SK-N-SH (cell line): ENCODE measurements at regions not wholly inside any gene's neighbourhood (a gene's known extent, or its start where the extent isn't known, plus 50 kb on each side); places are given as distances from the start of the nearest gene placed in this dataset.

Experiments used
- CTCF ChIA-PET: fragments of 300-600, 350-600 bp; formaldehyde crosslinking; extraction: SDS; loops from one replicate; lab custom pipeline; 2021; lab: Yijun Ruan, JAX
- POLR2A ChIA-PET: fragments of 350-600 bp; sonication (Branson Sonifier 250); formaldehyde crosslinking; extraction: SDS; loops from one replicate; lab custom pipeline; 2020; ENCODE audit warnings: antibody characterized with exemption, inconsistent platforms; lab: Yijun Ruan, JAX
- DNase-seq: peaks from one replicate; pipeline ENCODE4 v3.0.0; 2012
- H2AFZ ChIP-seq: fragments of 200-600 bp; sonication (generic); 2 replicates; pipeline ENCODE4 v1.8.1; 2016; ENCODE audit warnings: antibody characterized with exemption, mild to moderate bottlenecking, low read depth
- H3F3A ChIP-seq: fragments of 200-600 bp; sonication (generic); replicated peaks from 2 replicates; pipeline ENCODE3; 2016; ENCODE audit warnings: antibody characterized with exemption, mild to moderate bottlenecking; ENCODE audit not compliant: insufficient read depth
- H3K27ac ChIP-seq, 2 experiments: fragments of 200-500 bp in 1 of 2; fragments of 200-600 bp in 1 of 2; sonication (Bioruptor generic) in 1 of 2; sonication (generic), shearing (Covaris generic) in 1 of 2; 2 replicates each; pipeline versions ENCODE4 v1.5.1 to v1.6.1; 2014 to 2016; ENCODE audit warnings: low read depth in 2 of 2, inconsistent platforms in 1 of 2, low read length in 1 of 2, mild to moderate bottlenecking in 1 of 2, mixed read lengths in 1 of 2
- H3K27me3 ChIP-seq: fragments of 200-600 bp; sonication (generic), shearing (Covaris generic); 2 replicates; pipeline ENCODE4 v1.6.1; 2016; ENCODE audit warnings: mixed run types; ENCODE audit not compliant: insufficient read depth
- H3K36me3 ChIP-seq, 2 experiments: fragments of 200-500 bp in 1 of 2; fragments of 200-600 bp in 1 of 2; sonication (Bioruptor generic) in 1 of 2; sonication (generic) in 1 of 2; replicated peaks in 1 of 2; 2 replicates each; pipeline versions ENCODE3 to v1.5.1; 2014 to 2016; ENCODE audit warnings: low read length in 1 of 2, mild to moderate bottlenecking in 1 of 2; ENCODE audit not compliant: insufficient read depth in 2 of 2, control insufficient read depth in 1 of 2
- H3K4me1 ChIP-seq, 2 experiments: fragments of 200-500 bp in 1 of 2; fragments of 200-600 bp in 1 of 2; sonication (Bioruptor generic) in 1 of 2; sonication (generic), shearing (Covaris generic) in 1 of 2; 2 replicates each; pipeline versions ENCODE4 v1.5.1 to v1.6.1; 2014 to 2016; ENCODE audit warnings: low read depth in 1 of 2, low read length in 1 of 2, mixed run types in 1 of 2; ENCODE audit not compliant: insufficient read depth in 2 of 2, control insufficient read depth in 1 of 2
- H3K4me2 ChIP-seq: fragments of 200-600 bp; sonication (generic), shearing (Covaris generic); 2 replicates; pipeline ENCODE4 v1.6.1; 2017; ENCODE audit warnings: mixed run types
- H3K4me3 ChIP-seq, 2 experiments: fragments of 200-500 bp in 1 of 2; fragments of 200-600 bp in 1 of 2; sonication (Bioruptor generic) in 1 of 2; sonication (generic), shearing (Covaris generic) in 1 of 2; 2 replicates each; pipeline versions ENCODE4 v1.5.1 to v1.8.1; 2014 to 2016; ENCODE audit warnings: low read depth in 2 of 2, inconsistent platforms in 1 of 2, low read length in 1 of 2, mild to moderate bottlenecking in 1 of 2, mixed read lengths in 1 of 2, moderate library complexity in 1 of 2
- H3K79me2 ChIP-seq: fragments of 200-600 bp; sonication (generic); 2 replicates; pipeline ENCODE4 v1.8.1; 2017; ENCODE audit warnings: mild to moderate bottlenecking; ENCODE audit not compliant: insufficient read depth
- H3K9ac ChIP-seq: fragments of 200-600 bp; sonication (generic); 2 replicates; pipeline ENCODE4 v1.6.1; 2017; ENCODE audit warnings: mixed run types
- H3K9me2 ChIP-seq: fragments of 200-600 bp; sonication (generic); 2 replicates; pipeline ENCODE4 v1.6.1; 2017; ENCODE audit warnings: mixed run types
- H3K9me3 ChIP-seq: fragments of 200-600 bp; sonication (generic); 2 replicates; pipeline ENCODE4 v1.6.1; 2017; ENCODE audit warnings: mixed run types, mild to moderate bottlenecking, moderate library complexity
- H4K20me1 ChIP-seq: fragments of 200-600 bp; sonication (generic); 2 replicates; pipeline ENCODE4 v1.6.1; 2017; ENCODE audit warnings: mild to moderate bottlenecking, mixed run types; ENCODE audit not compliant: insufficient read depth
- EP300 ChIP-seq, 2 experiments: IDR thresholded peaks; 2 replicates each; pipeline versions ENCODE4 v1.4.0 to v1.6.1; 2012; ENCODE audit warnings: borderline replicate concordance in 1 of 2, low read depth in 1 of 2, low read length in 1 of 2
- EZH2phosphoT487 ChIP-seq: fragments of 200-600 bp; sonication (generic); IDR thresholded peaks from 2 replicates; pipeline ENCODE4 v1.6.1; 2017; ENCODE audit warnings: low read depth, mixed run types, mild to moderate bottlenecking, antibody characterized with exemption, moderate library complexity, borderline replicate concordance
- FOXJ3 ChIP-seq: sonication (generic); formaldehyde crosslinking; IDR thresholded peaks from 2 replicates; pipeline ENCODE4 v1.5.1; 2020; ENCODE audit warnings: mild to moderate bottlenecking, missing genetic modification reagents
- GATA2 ChIP-seq: sonication (generic); formaldehyde crosslinking; IDR thresholded peaks from 2 replicates; pipeline ENCODE4 v1.5.0; 2020; ENCODE audit warnings: mild to moderate bottlenecking, missing genetic modification reagents
- RCOR1 ChIP-seq: fragments of 150-350 bp; IDR thresholded peaks from 2 replicates; pipeline ENCODE4 v1.6.1; 2017; ENCODE audit warnings: antibody characterized with exemption, low read length
- REST ChIP-seq: IDR thresholded peaks from 2 replicates; pipeline ENCODE4 v1.6.1; 2012; ENCODE audit warnings: mild to moderate bottlenecking, low read depth, low read length, moderate library complexity
- RFX5 ChIP-seq: IDR thresholded peaks from 2 replicates; pipeline ENCODE4 v1.6.1; 2012; ENCODE audit warnings: mild to moderate bottlenecking, improper control_type of control experiment, low read length
- TCF12 ChIP-seq: IDR thresholded peaks from 2 replicates; pipeline ENCODE4 v1.4.0; 2012
- ZBTB33 ChIP-seq: IDR thresholded peaks from 2 replicates; pipeline ENCODE4 v1.4.0; 2012; ENCODE audit warnings: low read depth, borderline replicate concordance
- WGBS: methylation state at CpG from one replicate; pipeline ENCODE4 v1.1.6; 2017; ENCODE audit warnings: low lambda C conversion rate; 5-methylcytosine and 5-hydroxymethylcytosine counted together
- TF ChIP-seq, protein P1 (sequence below): IDR thresholded peaks from 2 replicates; pipeline ENCODE4 v1.4.0; 2012; ENCODE audit warnings: low read depth
- TF ChIP-seq, protein P2 (sequence below): IDR thresholded peaks from 2 replicates; pipeline ENCODE4 v1.4.0; 2012; ENCODE audit warnings: low read depth, borderline replicate concordance

- no peak for DNase-seq
- TF ChIP-seq FOXJ3 (CRISPR knock-in tag): no peak
- no peak for TF ChIP-seq EP300 (IDR thresholded peaks at IDR 0.05; ENCODE audit: borderline replicate concordance in 1 of 2, low read depth in 1 of 2, low read length in 1 of 2)
- TF ChIP-seq, protein P1, sequence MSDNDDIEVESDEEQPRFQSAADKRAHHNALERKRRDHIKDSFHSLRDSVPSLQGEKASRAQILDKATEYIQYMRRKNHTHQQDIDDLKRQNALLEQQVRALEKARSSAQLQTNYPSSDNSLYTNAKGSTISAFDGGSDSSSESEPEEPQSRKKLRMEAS: no peak
- TF ChIP-seq, protein P2, sequence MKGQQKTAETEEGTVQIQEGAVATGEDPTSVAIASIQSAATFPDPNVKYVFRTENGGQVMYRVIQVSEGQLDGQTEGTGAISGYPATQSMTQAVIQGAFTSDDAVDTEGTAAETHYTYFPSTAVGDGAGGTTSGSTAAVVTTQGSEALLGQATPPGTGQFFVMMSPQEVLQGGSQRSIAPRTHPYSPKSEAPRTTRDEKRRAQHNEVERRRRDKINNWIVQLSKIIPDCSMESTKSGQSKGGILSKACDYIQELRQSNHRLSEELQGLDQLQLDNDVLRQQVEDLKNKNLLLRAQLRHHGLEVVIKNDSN: no peak
- TF ChIP-seq EZH2phosphoT487: no peak
- TF ChIP-seq REST: no peak
- no peak for TF ChIP-seq GATA2 (CRISPR knock-in tag)
- no peak for TF ChIP-seq RFX5
- TF ChIP-seq ZBTB33: no peak
- TF ChIP-seq TCF12: no peak
- TF ChIP-seq RCOR1: no peak
- POLR2A ChIA-PET: no interaction called here
- CTCF ChIA-PET: interaction anchor here (1.2 to 1.7 kb wide), 3 partner anchors 11 to 125 kb away, joined by 3 to 6 read pairs (median 6); no protein-coding TSS in a partner anchor
- H3K9me2 ChIP-seq: no peaks in the 10 kb centered on the region
- H4K20me1 ChIP-seq: no peaks in the 10 kb centered on the region
- H3K36me3 ChIP-seq: no peaks in the 10 kb centered on the region
- no peak overlapping the region for H2AFZ ChIP-seq
- no peak overlapping the region for H3K4me3 ChIP-seq
- H3K9me3 ChIP-seq: no peaks in the 10 kb centered on the region
- H3K4me1 ChIP-seq: peaks cover 0 to 18% of the 10 kb centered on the region in 2 experiments; a peak in 1 of 4 replicates
- 87% methylated on average over 6 of the region's 7 CpGs for WGBS
- H3K9ac ChIP-seq: no peak overlapping the region
- no peak overlapping the region for H3K27ac ChIP-seq
- no peaks in the 10 kb centered on the region for H3K27me3 ChIP-seq
- peaks cover 12% of the 10 kb centered on the region for H3F3A ChIP-seq
- H3K79me2 ChIP-seq: no peaks in the 10 kb centered on the region
- H3K4me2 ChIP-seq: no peak overlapping the region
Measured at GRCh38 chr10:30116041-30116491, 56.7 kb upstream of the JCAD start.
